VCaP (cell line): ENCODE measurements at regions not wholly inside any gene's neighbourhood (a gene's known extent, or its start where the extent isn't known, plus 50 kb on each side); places are given as distances from the start of the nearest gene placed in this dataset.

Experiments
- H3K27ac ChIP-seq: fragments of 450-650 bp; 2 replicates; pipeline ENCODE4 v1.5.1; 2017
- TF ChIP-seq, protein P1 (sequence below): fragments of 450-650 bp; conservative IDR thresholded peaks from 2 replicates; pipeline ENCODE4 v1.5.1; 2017; ENCODE audit warnings: mild to moderate bottlenecking, moderate library complexity

DNA sequence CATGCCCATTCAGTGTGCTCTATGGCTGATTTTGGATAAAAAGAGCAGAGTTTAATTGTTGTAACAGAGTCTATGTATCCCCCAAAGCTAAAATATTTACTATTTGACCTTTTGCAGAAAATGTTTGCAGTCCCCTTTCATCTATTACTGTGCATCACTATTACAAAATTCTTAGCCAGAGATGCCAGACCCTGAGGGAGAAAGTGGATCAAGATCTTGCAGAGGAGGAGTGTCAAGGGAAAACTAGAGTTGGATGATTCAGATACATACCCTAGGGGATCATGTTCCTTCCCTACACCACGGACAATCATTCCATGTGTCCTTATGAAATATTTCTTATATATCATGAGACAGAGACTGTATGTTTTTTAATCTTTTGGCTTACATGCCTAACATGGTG lies 68.6 kb upstream of the TPRG1 start:
- TF ChIP-seq, protein P1, sequence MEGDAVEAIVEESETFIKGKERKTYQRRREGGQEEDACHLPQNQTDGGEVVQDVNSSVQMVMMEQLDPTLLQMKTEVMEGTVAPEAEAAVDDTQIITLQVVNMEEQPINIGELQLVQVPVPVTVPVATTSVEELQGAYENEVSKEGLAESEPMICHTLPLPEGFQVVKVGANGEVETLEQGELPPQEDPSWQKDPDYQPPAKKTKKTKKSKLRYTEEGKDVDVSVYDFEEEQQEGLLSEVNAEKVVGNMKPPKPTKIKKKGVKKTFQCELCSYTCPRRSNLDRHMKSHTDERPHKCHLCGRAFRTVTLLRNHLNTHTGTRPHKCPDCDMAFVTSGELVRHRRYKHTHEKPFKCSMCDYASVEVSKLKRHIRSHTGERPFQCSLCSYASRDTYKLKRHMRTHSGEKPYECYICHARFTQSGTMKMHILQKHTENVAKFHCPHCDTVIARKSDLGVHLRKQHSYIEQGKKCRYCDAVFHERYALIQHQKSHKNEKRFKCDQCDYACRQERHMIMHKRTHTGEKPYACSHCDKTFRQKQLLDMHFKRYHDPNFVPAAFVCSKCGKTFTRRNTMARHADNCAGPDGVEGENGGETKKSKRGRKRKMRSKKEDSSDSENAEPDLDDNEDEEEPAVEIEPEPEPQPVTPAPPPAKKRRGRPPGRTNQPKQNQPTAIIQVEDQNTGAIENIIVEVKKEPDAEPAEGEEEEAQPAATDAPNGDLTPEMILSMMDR, result no peak

GRCh38 chr3:189108067-189108466 lies 63.7 kb upstream of the TPRG1 start:
- no peak overlapping the region for H3K27ac ChIP-seq
- TF ChIP-seq, protein P1, result no peak

More for the DNA sequence above, 68.6 kb upstream of the TPRG1 start:
- H3K27ac ChIP-seq, result no peak overlapping the region

- TF ChIP-seq, protein P1, result no peak
- no peak overlapping the region for H3K27ac ChIP-seq
These were observed 63.0 kb upstream of the TPRG1 start for GRCh38 chr3:189108735-189109134.

GRCh38 chr3:189109145-189109544 lies 62.6 kb upstream of the TPRG1 start:
- TF ChIP-seq, protein P1, result no peak
- H3K27ac ChIP-seq, result no peak overlapping the region

GRCh38 chr3:189117087-189117486 lies 54.7 kb upstream of the TPRG1 start:
- TF ChIP-seq, protein P1, result no peak
- H3K27ac ChIP-seq, result no peak overlapping the region

DNA sequence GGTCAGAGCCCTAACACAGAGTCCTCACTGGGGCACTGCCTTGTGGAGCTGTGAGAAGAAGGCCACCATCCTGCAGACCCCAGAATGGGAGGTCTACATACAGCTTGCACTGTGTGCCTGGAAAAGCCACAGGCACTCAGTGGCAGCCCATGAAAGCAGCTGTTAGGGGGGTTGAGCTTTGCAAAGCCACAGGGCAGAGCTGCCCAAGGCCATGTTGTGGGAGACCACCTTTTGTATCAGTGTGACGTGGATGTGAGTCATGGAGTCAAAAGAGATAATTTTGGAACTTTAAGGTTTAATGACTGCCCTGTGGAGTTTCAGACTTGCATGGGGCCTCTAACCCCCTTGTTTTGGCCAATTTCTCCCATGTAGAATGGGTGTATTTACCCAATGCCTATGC lies 52.9 kb upstream of the TPRG1 start:
- TF ChIP-seq, protein P1, result no peak

GRCh38 chr3:189119950-189120349 lies 51.8 kb upstream of the TPRG1 start:
- TF ChIP-seq, protein P1, result no peak
- H3K27ac ChIP-seq, result no peak overlapping the region

More for the DNA sequence above, 52.9 kb upstream of the TPRG1 start:
- no peak overlapping the region for H3K27ac ChIP-seq
